ENCODE measurements at regions not wholly inside any gene's neighbourhood (a gene's known extent, or its start where the extent isn't known, plus 50 kb on each side); places are given as distances from the start of the nearest gene placed in this dataset.

DNA sequence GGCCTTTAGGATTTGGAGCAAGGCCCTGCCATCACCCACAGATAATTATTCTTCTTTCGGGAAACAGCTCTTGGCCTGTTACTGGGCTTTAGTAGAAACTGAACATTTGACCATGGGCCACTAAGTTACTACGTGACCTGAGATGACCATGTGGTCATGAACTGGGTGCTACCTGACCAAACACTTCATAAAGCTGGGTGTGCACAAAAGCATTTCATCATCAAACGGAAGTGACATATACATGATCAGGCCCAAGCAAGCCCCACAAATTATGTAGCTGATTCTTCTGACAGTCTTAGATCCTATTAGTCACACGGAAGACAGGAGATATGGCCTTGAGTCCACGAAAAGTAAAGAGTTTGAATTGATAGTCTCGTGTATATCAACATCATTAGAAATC, 130.9 kb upstream of the FBN2 start (continued):
- TF ChIP-seq, protein P1, sequence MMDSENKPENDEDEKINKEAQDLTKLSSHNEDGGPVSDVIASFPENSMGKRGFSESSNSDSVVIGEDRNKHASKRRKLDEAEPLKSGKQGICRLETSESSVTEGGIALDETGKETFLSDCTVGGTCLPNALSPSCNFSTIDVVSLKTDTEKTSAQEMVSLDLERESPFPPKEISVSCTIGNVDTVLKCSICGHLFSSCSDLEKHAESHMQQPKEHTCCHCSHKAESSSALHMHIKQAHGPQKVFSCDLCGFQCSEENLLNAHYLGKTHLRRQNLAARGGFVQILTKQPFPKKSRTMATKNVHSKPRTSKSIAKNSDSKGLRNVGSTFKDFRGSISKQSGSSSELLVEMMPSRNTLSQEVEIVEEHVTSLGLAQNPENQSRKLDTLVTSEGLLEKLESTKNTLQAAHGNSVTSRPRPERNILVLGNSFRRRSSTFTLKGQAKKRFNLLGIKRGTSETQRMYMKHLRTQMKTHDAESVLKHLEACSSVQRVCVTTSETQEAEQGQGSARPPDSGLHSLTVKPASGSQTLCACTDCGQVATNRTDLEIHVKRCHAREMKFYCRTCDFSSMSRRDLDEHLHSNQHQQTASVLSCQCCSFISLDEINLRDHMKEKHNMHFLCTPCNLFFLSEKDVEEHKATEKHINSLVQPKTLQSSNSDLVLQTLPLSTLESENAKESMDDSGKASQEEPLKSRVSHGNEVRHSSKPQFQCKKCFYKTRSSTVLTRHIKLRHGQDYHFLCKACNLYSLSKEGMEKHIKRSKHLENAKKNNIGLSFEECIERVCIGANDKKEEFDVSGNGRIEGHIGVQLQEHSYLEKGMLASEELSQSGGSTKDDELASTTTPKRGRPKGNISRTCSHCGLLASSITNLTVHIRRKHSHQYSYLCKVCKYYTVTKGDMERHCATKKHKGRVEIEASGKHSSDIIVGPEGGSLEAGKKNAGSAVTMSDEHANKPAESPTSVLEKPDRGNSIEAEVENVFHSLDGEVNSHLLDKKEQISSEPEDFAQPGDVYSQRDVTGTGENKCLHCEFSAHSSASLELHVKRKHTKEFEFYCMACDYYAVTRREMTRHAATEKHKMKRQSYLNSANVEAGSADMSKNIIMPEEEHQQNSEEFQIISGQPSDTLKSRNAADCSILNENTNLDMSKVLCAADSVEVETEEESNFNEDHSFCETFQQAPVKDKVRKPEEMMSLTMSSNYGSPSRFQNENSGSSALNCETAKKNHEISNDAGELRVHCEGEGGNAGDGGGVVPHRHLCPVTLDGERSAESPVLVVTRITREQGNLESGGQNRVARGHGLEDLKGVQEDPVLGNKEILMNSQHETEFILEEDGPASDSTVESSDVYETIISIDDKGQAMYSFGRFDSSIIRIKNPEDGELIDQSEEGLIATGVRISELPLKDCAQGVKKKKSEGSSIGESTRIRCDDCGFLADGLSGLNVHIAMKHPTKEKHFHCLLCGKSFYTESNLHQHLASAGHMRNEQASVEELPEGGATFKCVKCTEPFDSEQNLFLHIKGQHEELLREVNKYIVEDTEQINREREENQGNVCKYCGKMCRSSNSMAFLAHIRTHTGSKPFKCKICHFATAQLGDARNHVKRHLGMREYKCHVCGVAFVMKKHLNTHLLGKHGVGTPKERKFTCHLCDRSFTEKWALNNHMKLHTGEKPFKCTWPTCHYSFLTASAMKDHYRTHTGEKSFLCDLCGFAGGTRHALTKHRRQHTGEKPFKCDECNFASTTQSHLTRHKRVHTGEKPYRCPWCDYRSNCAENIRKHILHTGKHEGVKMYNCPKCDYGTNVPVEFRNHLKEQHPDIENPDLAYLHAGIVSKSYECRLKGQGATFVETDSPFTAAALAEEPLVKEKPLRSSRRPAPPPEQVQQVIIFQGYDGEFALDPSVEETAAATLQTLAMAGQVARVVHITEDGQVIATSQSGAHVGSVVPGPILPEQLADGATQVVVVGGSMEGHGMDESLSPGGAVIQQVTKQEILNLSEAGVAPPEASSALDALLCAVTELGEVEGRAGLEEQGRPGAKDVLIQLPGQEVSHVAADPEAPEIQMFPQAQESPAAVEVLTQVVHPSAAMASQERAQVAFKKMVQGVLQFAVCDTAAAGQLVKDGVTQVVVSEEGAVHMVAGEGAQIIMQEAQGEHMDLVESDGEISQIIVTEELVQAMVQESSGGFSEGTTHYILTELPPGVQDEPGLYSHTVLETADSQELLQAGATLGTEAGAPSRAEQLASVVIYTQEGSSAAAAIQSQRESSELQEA (CRISPR knock-in tag; IDR thresholded peaks at IDR 0.05; ENCODE audit: not compliant biosample characterization) = no peak
- TF ChIP-seq, protein P2, sequence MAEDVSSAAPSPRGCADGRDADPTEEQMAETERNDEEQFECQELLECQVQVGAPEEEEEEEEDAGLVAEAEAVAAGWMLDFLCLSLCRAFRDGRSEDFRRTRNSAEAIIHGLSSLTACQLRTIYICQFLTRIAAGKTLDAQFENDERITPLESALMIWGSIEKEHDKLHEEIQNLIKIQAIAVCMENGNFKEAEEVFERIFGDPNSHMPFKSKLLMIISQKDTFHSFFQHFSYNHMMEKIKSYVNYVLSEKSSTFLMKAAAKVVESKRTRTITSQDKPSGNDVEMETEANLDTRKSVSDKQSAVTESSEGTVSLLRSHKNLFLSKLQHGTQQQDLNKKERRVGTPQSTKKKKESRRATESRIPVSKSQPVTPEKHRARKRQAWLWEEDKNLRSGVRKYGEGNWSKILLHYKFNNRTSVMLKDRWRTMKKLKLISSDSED (CRISPR knock-in tag; IDR thresholded peaks at IDR 0.05) = no peak
- TF ChIP-seq ZNF670 (CRISPR knock-in tag; IDR thresholded peaks at IDR 0.05; ENCODE audit: borderline replicate concordance) (no peak), SNRNP70 (IDR thresholded peaks at IDR 0.05; ENCODE audit: low read depth, low read length) (no peak), U2AF1 (optimal IDR thresholded peaks at IDR 0.05; ENCODE audit: low read depth, low read length) (no peak), IRX3 (CRISPR knock-in tag; IDR thresholded peaks at IDR 0.05; ENCODE audit: borderline replicate concordance, low read depth) (no peak), ZNF747 (CRISPR knock-in tag; IDR thresholded peaks at IDR 0.05; ENCODE audit: borderline replicate concordance) (no peak), ZNF484 (CRISPR knock-in tag; IDR thresholded peaks at IDR 0.05; ENCODE audit: borderline replicate concordance, low read depth) (no peak), TAF1 (CRISPR knock-in tag; IDR thresholded peaks at IDR 0.05) (no peak), ASH2L (IDR thresholded peaks at IDR 0.05; ENCODE audit: insufficient read length, low read depth, low read length) (no peak), SIN3A (IDR thresholded peaks at IDR 0.05; ENCODE audit: borderline replicate concordance, low read depth, low read length) (no peak), RBAK (CRISPR knock-in tag; IDR thresholded peaks at IDR 0.05) (no peak)
- TF ChIP-seq, protein P3, sequence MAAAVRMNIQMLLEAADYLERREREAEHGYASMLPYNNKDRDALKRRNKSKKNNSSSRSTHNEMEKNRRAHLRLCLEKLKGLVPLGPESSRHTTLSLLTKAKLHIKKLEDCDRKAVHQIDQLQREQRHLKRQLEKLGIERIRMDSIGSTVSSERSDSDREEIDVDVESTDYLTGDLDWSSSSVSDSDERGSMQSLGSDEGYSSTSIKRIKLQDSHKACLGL (CRISPR knock-in tag; IDR thresholded peaks at IDR 0.05) = no peak

All from HepG2 (cell line).